Fibroblast of villous mesenchyme (primary cell): ENCODE measurements at regions not wholly inside any gene's neighbourhood (a gene's known extent, or its start where the extent isn't known, plus 50 kb on each side); places are given as distances from the start of the nearest gene placed in this dataset.

ENCODE experiments used
- DNase-seq: peaks from one replicate; pipeline ENCODE4 v3.0.0-alpha.2; 2010; ENCODE audit warnings: low read depth
- H3K4me3 ChIP-seq: 2 replicates; pipeline ENCODE4 v1.5.1; 2011; ENCODE audit warnings: low read depth, mild to moderate bottlenecking, low read length
- CTCF ChIP-seq: IDR thresholded peaks from 2 replicates; pipeline ENCODE4 v1.5.1; 2012; ENCODE audit warnings: low read depth, mild to moderate bottlenecking, low read length; ENCODE audit not compliant: insufficient read depth

- no peak for TF ChIP-seq CTCF
These were observed 164.9 kb downstream of the UFM1 start for GRCh38 chr13:38514575-38514974.

GRCh38 chr13:38518328-38518727, 168.5 kb upstream of the FREM2 start:
- DNase-seq = no peak
- no peak overlapping the region for H3K4me3 ChIP-seq
- TF ChIP-seq CTCF = no peak

More at GRCh38 chr13:38514575-38514974, 164.9 kb downstream of the UFM1 start:
- no peak overlapping the region for H3K4me3 ChIP-seq
- DNase-seq = no peak

GRCh38 chr13:38519229-38519911, 167.5 kb upstream of the FREM2 start:
- no peak overlapping the region for H3K4me3 ChIP-seq
- DNase-seq = no peak
- no peak for TF ChIP-seq CTCF

- DNase-seq = no peak
- no peak overlapping the region for H3K4me3 ChIP-seq
- no peak for TF ChIP-seq CTCF
These were observed 166.8 kb upstream of the FREM2 start for GRCh38 chr13:38520041-38520440.

GRCh38 chr13:38527140-38527539, 159.7 kb upstream of the FREM2 start:
- H3K4me3 ChIP-seq = no peak overlapping the region
- no peak for DNase-seq
- no peak for TF ChIP-seq CTCF

GRCh38 chr13:38528986-38529385, 157.9 kb upstream of the FREM2 start:
- TF ChIP-seq CTCF = no peak
- no peak for DNase-seq
- H3K4me3 ChIP-seq = no peak overlapping the region

GRCh38 chr13:38530492-38530891, 156.4 kb upstream of the FREM2 start:
- TF ChIP-seq CTCF = peak; percentile 37

More at GRCh38 chr13:38530492-38530891, 156.4 kb upstream of the FREM2 start:
- peak; percentile 27 for DNase-seq
- no peak overlapping the region for H3K4me3 ChIP-seq
